ENCODE measurements at regions not wholly inside any gene's neighbourhood (a gene's known extent, or its start where the extent isn't known, plus 50 kb on each side); places are given as distances from the start of the nearest gene placed in this dataset.

DNA sequence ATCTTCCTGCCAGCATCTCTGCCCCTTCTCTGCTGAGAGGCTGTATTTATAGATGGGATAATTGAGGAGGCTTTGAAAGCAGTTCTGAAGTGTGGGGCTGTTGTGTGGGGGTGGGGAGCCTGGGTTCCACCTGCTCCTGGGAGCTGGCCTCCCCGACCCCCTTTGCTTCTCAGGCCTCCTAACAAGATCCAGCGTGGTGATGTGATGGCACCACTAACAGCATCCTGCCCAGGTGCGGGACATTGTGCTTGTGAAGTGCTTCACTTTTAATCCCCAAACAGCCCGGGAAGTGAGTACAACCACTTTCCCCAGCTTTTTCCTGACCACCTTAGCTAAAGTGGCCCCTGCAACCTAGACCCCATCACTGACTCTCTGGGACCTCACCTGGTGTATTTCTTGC is 95.1 kb upstream of the NRXN3 start:
- DNase-seq: no peak

DNA sequence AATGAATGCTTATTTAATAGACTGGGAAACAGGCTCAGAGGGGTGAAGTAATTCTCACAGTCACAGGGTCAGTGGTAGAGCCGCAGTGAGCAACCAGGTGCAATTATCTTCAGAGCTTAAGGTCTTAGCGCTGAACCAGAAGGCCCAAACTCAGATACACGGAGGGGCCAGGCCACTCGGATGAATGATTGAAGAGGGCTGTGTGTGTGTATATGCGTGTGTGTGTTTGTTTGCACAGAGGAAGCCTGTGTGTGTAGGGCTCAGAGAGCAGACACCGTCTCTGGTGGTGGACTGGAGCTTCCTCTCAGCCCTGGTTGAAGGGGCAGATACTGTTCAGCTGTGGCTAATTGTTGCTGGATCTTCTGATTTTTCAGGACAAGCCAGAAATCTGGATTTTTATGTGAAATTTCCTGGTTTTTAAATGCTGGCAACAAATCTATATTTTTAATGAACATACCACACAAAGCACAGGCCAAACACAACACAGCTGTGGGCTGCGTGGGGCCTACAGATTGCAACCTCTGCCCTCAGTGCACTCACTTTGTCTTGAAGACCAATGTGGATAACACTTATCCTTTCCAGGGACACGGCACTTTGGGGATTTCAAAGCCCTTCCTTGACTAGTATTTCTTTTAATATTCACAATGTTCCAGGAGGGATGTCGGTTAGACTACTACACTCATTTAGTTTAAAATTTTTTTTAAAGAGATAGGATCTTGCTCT is 94.5 kb upstream of the NRXN3 start:
- no peak for DNase-seq

DNA sequence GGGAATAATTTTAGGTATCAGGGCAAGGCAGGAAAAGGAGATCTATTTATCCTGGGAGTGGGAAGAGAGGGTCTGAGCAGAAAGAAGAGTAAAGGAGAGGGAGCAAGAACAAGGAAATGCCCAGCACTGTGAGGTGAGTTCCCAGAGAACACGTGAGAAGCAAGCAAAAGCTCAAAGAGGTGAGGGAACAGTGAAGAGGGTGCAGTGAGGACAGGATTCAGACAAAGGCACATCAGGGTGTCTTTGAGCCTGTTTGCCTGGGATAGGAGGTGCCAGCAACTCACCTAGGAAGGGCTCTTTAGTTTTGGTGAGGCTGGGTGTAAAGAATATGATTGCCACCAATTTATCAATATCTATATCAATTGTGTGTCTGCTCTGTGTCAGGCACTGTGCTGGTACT is 88.9 kb upstream of the NRXN3 start:
- no peak for DNase-seq

DNA sequence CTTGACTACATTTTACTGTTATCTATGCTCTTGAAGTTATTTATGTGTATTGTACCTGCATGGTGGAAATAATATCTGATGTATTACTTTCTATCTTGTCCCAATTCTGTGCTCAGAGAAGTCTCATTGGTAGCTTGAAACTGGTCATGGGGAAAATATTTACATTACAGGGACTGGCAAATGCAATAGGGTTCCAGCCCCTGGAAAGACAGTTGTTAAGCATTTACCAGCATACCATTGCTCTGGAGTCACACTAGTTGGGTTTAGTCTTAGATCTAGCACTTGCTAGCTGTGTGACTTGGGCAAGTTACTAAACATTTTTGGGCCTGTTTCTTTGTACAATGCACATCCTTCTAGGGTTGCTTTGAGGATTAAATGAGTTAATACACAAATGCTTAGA is 86.3 kb upstream of the NRXN3 start:
- DNase-seq: no peak

DNA sequence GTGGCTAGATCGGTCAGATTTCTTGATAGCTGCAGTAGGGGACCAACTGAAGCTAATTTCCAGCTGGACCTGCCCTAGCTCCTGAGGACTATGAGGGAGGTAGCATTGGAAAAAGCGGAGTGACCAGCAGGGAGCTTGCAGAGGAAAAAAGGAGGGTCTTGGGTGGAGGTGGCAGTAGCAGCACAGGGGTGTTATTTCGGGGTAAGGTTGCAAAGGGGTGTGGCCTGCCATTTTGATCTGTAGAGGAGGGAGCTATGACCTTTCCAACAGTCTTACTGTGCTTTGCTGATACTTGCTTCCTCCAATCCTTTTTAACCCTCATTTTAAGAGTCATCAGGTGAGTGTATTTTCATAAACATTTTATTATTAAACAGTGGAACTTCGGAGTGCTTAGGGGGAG is 83.8 kb upstream of the NRXN3 start:
- no peak for DNase-seq

DNA sequence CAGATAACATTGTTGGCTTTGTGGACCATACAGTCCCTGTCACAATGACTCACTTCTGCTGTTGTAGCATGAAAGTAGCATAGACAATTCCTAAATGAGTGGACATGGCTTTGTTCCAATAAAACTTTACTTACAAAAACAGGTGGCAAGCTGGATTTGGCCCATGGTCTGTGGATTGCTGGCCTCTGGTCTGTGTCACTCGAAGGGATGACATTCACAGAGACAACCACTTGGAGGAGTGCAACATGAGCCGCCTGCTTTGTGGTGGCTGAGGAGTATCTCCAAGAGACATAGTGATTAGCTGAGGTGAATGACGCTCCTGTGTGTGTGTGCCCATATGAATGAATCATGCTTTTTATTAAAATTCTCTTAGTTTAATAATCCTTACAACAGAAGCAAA is 81.3 kb upstream of the NRXN3 start:
- DNase-seq: no peak

DNA sequence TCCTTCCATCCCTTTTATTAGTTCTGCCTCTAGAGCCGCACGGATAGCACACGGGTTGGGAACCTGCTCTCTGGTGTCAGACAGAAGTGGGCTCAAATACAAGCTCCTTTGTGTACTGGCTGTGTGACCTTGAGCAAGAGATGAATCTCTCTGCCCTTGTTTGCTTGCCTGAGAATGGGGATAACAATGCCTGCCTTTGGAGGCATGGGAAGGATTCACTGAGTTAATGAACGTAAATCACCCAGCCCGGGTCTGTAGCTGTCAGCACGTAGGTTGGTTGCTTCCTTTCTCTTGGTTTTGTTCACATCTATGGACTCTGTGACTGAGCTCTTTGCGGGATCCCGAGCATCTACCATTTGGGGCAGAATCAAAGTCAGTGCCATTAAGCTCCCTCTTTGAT is 79.3 kb upstream of the NRXN3 start:
- DNase-seq: no peak

DNA sequence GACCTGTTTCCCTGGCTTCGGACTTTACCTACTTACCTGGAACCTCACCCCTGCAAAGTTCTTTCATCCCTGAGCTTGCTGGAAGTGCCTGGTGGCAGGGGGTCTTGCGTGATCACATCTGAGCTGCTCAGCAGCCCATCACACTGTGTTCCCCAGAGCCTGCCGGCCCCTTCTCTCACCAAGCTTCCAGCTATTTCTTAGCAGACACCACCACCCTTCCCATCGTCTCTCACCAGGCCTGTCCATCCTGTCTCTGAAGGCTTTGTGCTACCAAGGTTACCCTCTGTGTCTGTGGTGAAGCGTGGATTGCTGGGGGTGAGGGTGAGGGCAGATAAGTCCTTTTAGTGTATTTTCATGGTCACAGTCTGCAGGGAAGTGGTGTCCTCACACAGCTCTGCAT is 78.8 kb upstream of the NRXN3 start:
- no peak for DNase-seq

DNA sequence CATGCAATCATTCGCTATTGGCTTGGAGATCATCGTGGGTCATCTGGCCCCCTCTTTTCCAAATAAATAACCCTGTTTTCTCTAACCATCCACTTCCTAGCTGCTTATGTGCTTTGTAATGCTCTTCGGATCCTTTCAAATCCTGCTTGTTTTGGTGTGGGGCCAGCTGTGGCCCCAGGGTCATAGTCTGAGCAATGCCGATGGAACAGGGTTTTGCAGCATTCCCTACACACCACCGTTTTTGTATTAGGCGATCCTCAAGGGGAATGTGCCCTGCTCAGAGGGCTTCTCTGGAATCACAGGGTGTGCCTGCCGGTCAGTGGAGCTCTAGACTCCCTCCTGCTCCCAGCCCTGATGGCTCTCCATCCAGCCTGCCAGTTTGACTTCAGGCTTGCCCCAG is 78.1 kb upstream of the NRXN3 start:
- DNase-seq: no peak

DNA sequence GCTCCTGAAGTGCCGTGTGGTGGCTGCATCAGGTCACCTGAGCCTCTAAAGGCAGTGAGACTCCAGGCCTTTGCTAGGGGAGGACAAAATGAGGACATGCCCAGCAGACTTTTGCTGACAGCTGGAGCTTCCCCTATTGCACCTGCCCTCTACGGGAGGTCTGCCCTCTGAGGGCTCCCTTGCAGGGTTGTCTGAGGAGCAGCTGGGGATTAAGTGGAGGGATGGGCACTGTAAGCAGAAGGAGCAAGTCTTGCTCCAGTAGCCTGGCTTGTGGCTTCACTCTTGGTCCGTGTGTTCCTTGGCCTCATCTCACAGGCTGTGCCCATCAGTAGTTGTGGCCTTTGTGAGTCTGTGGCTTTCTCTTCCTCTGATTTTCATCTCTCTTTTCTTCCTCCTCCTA is 66.9 kb upstream of the NRXN3 start:
- DNase-seq: no peak

DNA sequence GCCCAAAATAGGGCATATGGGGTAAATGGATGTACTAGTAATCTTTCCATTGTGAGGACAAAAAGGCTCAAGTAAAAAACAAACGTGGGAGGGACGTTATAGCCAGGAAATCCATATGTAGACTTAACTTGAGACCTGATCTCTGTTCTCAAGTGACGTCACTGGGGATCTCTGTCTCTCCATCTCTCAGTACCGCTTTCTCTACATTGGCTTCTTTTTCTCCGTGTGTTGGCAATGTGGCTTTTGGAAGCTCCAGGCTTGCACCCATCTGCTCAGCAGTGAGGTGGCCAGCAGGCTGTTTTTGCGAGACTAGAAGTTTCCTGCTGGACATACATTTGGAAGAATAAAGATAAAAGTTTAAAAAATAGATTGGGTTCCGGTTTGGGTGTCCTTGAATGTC is 66.0 kb upstream of the NRXN3 start:
- no peak for DNase-seq

DNA sequence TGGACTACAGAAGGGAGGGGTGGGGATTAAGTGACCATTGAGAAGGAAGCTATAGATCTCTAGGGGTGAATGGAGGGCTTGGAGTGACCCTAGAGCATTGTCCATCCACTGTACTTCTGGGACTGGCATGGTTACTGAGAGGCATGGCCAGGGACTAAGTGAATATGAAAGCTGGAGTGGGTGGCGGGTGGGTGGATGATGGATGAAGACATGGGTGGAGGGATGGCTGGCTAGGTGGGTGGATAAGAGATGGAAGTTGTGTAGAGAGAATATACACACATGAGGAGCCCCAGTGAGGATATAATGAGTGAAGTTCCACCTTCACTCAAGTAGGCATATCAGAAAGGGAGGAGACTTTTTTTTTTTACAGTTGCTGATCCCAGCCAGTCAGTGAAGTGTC is 65.5 kb upstream of the NRXN3 start:
- no peak for DNase-seq

DNA sequence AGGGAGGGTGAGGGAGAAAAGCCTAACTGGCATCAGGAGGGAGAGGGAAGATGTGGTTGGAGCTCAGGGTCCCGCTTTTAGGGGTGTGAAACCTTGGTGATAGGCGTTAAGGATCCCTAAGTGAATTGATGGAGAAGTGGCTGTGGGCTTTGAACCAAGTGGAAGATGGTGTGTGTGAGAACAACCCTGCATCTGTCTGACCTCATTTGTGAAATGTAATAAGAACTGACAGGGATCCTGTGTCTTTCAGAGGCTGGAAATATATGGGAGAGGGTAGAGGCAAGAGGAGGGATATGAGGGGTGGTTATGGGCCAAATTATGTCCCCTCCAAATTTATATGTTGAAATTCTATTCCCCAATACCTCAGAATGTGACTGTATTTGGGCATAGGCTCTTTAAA is 63.8 kb upstream of the NRXN3 start:
- no peak for DNase-seq

DNA sequence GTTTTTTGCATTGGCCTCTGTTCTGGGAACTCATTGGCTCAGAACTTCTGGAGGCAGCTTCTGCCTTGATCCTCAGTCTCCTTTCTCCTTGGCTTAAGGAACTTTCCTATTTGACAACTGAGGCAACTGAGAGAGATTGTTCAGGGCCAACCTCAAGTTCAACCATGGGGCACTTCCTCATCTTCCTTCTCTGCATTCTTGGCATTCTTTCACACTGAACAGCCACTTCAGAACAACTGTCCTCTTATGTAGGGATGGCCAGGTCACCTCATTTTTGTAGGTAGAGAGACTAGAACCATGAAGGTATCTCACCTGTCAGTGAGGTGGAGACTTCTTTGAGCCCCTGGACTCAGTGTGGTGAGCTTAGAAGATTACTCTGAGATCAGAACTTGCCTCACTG is 63.0 kb upstream of the NRXN3 start:
- DNase-seq: no peak

DNA sequence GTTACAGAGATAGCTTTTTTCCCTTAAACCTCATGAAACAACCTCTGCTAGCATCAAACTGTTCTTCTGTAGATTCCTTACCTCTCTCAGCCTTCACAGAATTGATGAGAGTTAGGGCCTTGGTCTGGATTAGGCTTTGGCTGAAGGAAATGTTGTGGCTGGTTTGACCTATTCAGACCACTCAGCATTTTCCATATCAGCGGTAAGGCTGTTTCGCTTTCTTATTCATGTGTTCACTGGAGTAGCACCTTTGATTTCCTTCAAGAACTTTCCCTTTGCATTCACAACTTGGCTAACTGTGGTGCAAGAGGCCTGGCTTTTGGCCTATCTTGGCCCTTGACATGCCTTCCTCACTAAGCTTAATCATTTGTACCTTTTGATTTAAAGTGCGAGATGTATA is 50.7 kb upstream of the NRXN3 start:
- DNase-seq: no peak

Measured in CD4-positive, alpha-beta T cell treated with Interferon gamma for 1 hour (primary cell).